ENCODE measurements at regions not wholly inside any gene's neighbourhood (a gene's known extent, or its start where the extent isn't known, plus 50 kb on each side); places are given as distances from the start of the nearest gene placed in this dataset.

DNA sequence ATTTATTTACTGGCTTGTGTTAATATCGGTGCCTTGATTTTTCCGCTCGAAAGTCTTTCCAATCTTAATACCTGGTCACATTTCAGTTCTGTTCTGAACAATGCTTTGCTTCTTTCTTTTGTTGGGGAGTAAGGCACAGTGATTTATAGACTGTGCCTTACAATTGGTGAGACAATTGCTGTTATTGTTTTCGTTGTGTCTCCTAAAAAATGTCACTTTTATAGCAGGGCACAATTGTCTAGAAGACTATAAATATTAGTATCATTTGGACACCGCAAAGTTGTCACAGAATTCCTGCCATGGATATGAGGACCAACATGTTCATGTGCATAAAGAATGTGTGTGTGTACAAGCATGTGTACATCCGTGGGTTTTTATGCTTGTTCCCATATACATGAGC, 231.9 kb downstream of the INSIG2 start:
- no peaks in the 10 kb centered on the region for H3K79me2 ChIP-seq (ENCODE audit: insufficient read depth, low read length)
- no peak overlapping the region for H3K9ac ChIP-seq (ENCODE audit: low read length)
- no peak overlapping the region for H2AFZ ChIP-seq (ENCODE audit: low read depth, low read length, severe bottlenecking)
- H3K27me3 ChIP-seq (ENCODE audit: low read length): no peaks in the 10 kb centered on the region
- no peaks in the 10 kb centered on the region for H3K9me3 ChIP-seq (ENCODE audit: insufficient read depth, low read length)
- H3K9me2 ChIP-seq (replicated peaks; ENCODE audit: insufficient read depth, low read length): no peaks in the 10 kb centered on the region
- no peaks in the 10 kb centered on the region for H4K20me1 ChIP-seq (ENCODE audit: low read depth, low read length)
- no peaks in the 10 kb centered on the region for H3F3A ChIP-seq (ENCODE audit: insufficient read depth)
- TF ChIP-seq, protein P1, sequence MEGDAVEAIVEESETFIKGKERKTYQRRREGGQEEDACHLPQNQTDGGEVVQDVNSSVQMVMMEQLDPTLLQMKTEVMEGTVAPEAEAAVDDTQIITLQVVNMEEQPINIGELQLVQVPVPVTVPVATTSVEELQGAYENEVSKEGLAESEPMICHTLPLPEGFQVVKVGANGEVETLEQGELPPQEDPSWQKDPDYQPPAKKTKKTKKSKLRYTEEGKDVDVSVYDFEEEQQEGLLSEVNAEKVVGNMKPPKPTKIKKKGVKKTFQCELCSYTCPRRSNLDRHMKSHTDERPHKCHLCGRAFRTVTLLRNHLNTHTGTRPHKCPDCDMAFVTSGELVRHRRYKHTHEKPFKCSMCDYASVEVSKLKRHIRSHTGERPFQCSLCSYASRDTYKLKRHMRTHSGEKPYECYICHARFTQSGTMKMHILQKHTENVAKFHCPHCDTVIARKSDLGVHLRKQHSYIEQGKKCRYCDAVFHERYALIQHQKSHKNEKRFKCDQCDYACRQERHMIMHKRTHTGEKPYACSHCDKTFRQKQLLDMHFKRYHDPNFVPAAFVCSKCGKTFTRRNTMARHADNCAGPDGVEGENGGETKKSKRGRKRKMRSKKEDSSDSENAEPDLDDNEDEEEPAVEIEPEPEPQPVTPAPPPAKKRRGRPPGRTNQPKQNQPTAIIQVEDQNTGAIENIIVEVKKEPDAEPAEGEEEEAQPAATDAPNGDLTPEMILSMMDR (IDR thresholded peaks at IDR 0.05; ENCODE audit: insufficient read depth, low read length, poor library complexity, severe bottlenecking): no peak
- TF ChIP-seq EZH2phosphoT487 (conservative IDR thresholded peaks at IDR 0.05; ENCODE audit: low read length): no peak
- no peaks in the 10 kb centered on the region for H3K36me3 ChIP-seq (ENCODE audit: low read length)
- no peak overlapping the region for H3K4me2 ChIP-seq (ENCODE audit: low read depth, low read length, poor library complexity, severe bottlenecking)
- no peak overlapping the region for H3K27ac ChIP-seq (ENCODE audit: low read depth, low read length)
- no peak overlapping the region for H3K4me3 ChIP-seq (ENCODE audit: insufficient read depth, low read length, poor library complexity, severe bottlenecking)

DNA sequence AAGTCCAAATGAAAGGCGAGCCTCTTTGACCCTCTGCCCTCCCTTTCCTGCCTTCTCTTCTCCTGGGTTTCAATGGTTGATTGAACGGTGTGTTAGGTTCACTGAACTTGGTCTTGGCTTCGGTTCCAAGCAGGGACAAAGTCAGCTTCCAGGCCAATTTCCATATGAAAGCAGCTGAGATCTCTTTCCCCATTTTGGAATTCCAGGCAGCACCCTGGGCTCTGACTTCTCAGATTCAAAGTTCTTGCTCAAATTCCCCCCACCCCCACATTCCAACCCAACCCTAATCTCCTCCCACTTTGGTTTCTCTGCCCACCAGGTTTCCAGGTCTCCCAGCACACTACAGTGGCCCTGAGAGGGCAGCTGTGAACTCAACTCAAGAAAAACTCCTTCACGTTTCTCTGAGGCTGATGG, 231.0 kb downstream of the INSIG2 start:
- Histone ChIP-seq H3K4me3 (ENCODE audit: insufficient read depth, low read length, poor library complexity, severe bottlenecking) (no peak overlapping the region), H3F3A (ENCODE audit: insufficient read depth) (no peaks in the 10 kb centered on the region), H3K36me3 (ENCODE audit: low read length) (no peaks in the 10 kb centered on the region), H3K79me2 (ENCODE audit: insufficient read depth, low read length) (no peaks in the 10 kb centered on the region), H3K27ac (ENCODE audit: low read depth, low read length) (no peak overlapping the region), H3K27me3 (ENCODE audit: low read length) (no peaks in the 10 kb centered on the region), H3K9ac (ENCODE audit: low read length) (no peak overlapping the region), H3K9me2 (replicated peaks; ENCODE audit: insufficient read depth, low read length) (no peaks in the 10 kb centered on the region), H2AFZ (ENCODE audit: low read depth, low read length, severe bottlenecking) (no peak overlapping the region), H3K4me2 (ENCODE audit: low read depth, low read length, poor library complexity, severe bottlenecking) (no peak overlapping the region), H4K20me1 (ENCODE audit: low read depth, low read length) (no peaks in the 10 kb centered on the region), H3K9me3 (ENCODE audit: insufficient read depth, low read length) (no peaks in the 10 kb centered on the region)
- TF ChIP-seq, protein P1 (IDR thresholded peaks at IDR 0.05; ENCODE audit: insufficient read depth, low read length, poor library complexity, severe bottlenecking): no peak
- no peak for TF ChIP-seq EZH2phosphoT487 (conservative IDR thresholded peaks at IDR 0.05; ENCODE audit: low read length)

DNA sequence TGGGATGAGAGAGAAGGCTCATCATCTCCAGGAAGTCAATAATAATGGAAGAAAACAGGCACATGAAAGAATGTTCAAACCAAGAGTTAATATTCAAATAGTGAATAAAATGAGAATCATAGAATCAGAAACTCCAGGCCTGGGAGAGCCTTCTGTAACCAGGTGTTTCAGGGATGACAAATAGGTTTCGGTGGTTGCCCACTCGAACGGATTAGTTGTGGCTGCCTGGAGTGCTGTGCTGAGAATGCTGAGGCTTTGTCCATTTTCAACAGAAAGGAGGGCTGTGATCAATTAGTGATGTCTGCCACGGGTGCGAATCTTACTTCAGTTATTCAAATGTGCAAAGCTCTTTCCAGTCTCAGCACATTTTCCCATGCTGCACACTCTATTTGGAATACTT, 227.3 kb downstream of the INSIG2 start:
- Histone ChIP-seq H3K4me2 (ENCODE audit: low read depth, low read length, poor library complexity, severe bottlenecking) (no peak overlapping the region), H3K9ac (ENCODE audit: low read length) (no peak overlapping the region), H3K9me2 (replicated peaks; ENCODE audit: insufficient read depth, low read length) (no peaks in the 10 kb centered on the region), H3K79me2 (ENCODE audit: insufficient read depth, low read length) (no peaks in the 10 kb centered on the region), H4K20me1 (ENCODE audit: low read depth, low read length) (no peaks in the 10 kb centered on the region), H3K9me3 (ENCODE audit: insufficient read depth, low read length) (no peaks in the 10 kb centered on the region), H3F3A (ENCODE audit: insufficient read depth) (no peaks in the 10 kb centered on the region), H3K27ac (ENCODE audit: low read depth, low read length) (no peak overlapping the region), H3K4me3 (ENCODE audit: insufficient read depth, low read length, poor library complexity, severe bottlenecking) (no peak overlapping the region), H2AFZ (ENCODE audit: low read depth, low read length, severe bottlenecking) (no peak overlapping the region), H3K27me3 (ENCODE audit: low read length) (no peaks in the 10 kb centered on the region), H3K36me3 (ENCODE audit: low read length) (no peaks in the 10 kb centered on the region)
- TF ChIP-seq EZH2phosphoT487 (conservative IDR thresholded peaks at IDR 0.05; ENCODE audit: low read length): no peak
- TF ChIP-seq, protein P1 (IDR thresholded peaks at IDR 0.05; ENCODE audit: insufficient read depth, low read length, poor library complexity, severe bottlenecking): no peak

All from SU-DHL-6 (cell line).